ENCODE measurements at regions not wholly inside any gene's neighbourhood (a gene's known extent, or its start where the extent isn't known, plus 50 kb on each side); places are given as distances from the start of the nearest gene placed in this dataset.

- no peak for TF ChIP-seq CTCF (optimal IDR thresholded peaks at IDR 0.05 in 1 of 3, IDR thresholded peaks at IDR 0.05 in 1 of 3, conservative IDR thresholded peaks at IDR 0.05 in 1 of 3; ENCODE audit: extremely low read depth in 1 of 3, insufficient read depth in 2 of 3, low read length in 3 of 3)
- no peak for TF ChIP-seq EZH2 (IDR thresholded peaks at IDR 0.05; ENCODE audit: low read length)
Observed at GRCh38 chr2:83933749-83934148, 525.3 kb downstream of the SUCLG1 start.
